ENCODE measurements at regions not wholly inside any gene's neighbourhood (a gene's known extent, or its start where the extent isn't known, plus 50 kb on each side); places are given as distances from the start of the nearest gene placed in this dataset.
A peak's percentile ranks its signal among the peaks of the same experiment; 100 is the strongest.

- no peak for TF ChIP-seq CTCF (IDR thresholded peaks at IDR 0.05)
- Histone ChIP-seq H3K4me3 (no peak overlapping the region), H3K36me3 (no peaks in the 10 kb centered on the region), H3K4me1 (no peaks in the 10 kb centered on the region), H3K9me3 (no peaks in the 10 kb centered on the region), H3K27me3 (no peaks in the 10 kb centered on the region), H3K27ac (no peak overlapping the region)
- intact Hi-C loops (cut with DNase I), result no loop called here
- ATAC-seq (peak; percentile 80), DNase-seq (no peak)
Measured at GRCh38 chr10:85235258-85235657, 906.9 kb downstream of the CCSER2 start.

GRCh38 chr10:85238676-85239075, 910.3 kb downstream of the CCSER2 start:
- intact Hi-C loops (cut with DNase I), result no loop called here
- no peaks in the 10 kb centered on the region for H3K27me3 ChIP-seq
- no peak overlapping the region for H3K4me3 ChIP-seq
- H3K27ac ChIP-seq, result no peak overlapping the region
- H3K36me3 ChIP-seq, result no peaks in the 10 kb centered on the region
- TF ChIP-seq CTCF (IDR thresholded peaks at IDR 0.05), result no peak
- no peaks in the 10 kb centered on the region for H3K9me3 ChIP-seq
- DNase-seq (peak in 1 of 4 donors; percentile 69), ATAC-seq (no peak)
- H3K4me1 ChIP-seq, result no peaks in the 10 kb centered on the region

GRCh38 chr10:85250304-85250703, 921.9 kb downstream of the CCSER2 start:
- no peaks in the 10 kb centered on the region for H3K27me3 ChIP-seq
- no peak overlapping the region for H3K4me3 ChIP-seq
- DNase-seq, result no peak
- TF ChIP-seq CTCF (IDR thresholded peaks at IDR 0.05), result no peak
- no peaks in the 10 kb centered on the region for H3K4me1 ChIP-seq
- no peak for ATAC-seq
- H3K36me3 ChIP-seq, result no peaks in the 10 kb centered on the region
- no peak overlapping the region for H3K27ac ChIP-seq
- H3K9me3 ChIP-seq, result no peaks in the 10 kb centered on the region
- intact Hi-C loops (cut with DNase I), result no loop called here

GRCh38 chr10:85256481-85256880, 928.1 kb downstream of the CCSER2 start:
- H3K4me1 ChIP-seq, result no peaks in the 10 kb centered on the region
- H3K27me3 ChIP-seq, result no peaks in the 10 kb centered on the region
- intact Hi-C loops (cut with DNase I), result no loop called here
- ATAC-seq (no peak), DNase-seq (peak in 1 of 4 donors; percentile 37)
- H3K9me3 ChIP-seq, result no peaks in the 10 kb centered on the region
- no peaks in the 10 kb centered on the region for H3K36me3 ChIP-seq
- no peak overlapping the region for H3K27ac ChIP-seq
- TF ChIP-seq CTCF (IDR thresholded peaks at IDR 0.05), result no peak
- H3K4me3 ChIP-seq, result no peak overlapping the region

GRCh38 chr10:85259908-85260307, 931.5 kb downstream of the CCSER2 start:
- Histone ChIP-seq H3K27ac (no peak overlapping the region), H3K4me1 (no peaks in the 10 kb centered on the region), H3K27me3 (no peaks in the 10 kb centered on the region), H3K36me3 (no peaks in the 10 kb centered on the region), H3K4me3 (no peak overlapping the region), H3K9me3 (no peaks in the 10 kb centered on the region)
- peak; percentile 65 for ATAC-seq
- intact Hi-C loops (cut with DNase I), result no loop called here
- no peak for DNase-seq
- TF ChIP-seq CTCF (IDR thresholded peaks at IDR 0.05), result no peak

Measured in left lung (tissue), 4 donors.